NOMO-1 (cell line): ENCODE measurements at regions not wholly inside any gene's neighbourhood (a gene's known extent, or its start where the extent isn't known, plus 50 kb on each side); places are given as distances from the start of the nearest gene placed in this dataset.

Source experiments
- DNase-seq, 2 experiments: peaks; one replicate each; lab custom pipeline; 2025; ENCODE audit not compliant: unreplicated experiment in 2 of 2; lab: John Stamatoyannopoulos, UW

DNA sequence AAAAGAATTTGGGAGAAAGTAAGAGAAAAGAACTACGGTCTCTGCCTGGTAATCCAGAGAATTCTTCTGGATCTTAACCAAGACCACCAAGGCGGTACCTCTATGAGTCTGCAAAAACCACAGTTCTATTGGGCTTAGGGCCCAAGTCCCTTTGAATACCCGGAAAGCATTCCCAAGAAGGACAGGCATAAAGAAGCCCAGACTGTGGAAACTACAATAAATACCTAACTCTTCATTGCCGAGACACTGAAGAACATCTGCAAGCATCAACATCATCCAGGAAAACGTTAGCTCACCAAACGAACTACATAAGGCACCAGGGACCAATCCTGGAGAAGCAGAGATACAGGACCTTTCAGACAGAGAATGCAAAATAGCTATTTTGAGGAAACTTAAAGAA lies 162.3 kb upstream of the TMC3 start:
- DNase-seq: no peak

DNA sequence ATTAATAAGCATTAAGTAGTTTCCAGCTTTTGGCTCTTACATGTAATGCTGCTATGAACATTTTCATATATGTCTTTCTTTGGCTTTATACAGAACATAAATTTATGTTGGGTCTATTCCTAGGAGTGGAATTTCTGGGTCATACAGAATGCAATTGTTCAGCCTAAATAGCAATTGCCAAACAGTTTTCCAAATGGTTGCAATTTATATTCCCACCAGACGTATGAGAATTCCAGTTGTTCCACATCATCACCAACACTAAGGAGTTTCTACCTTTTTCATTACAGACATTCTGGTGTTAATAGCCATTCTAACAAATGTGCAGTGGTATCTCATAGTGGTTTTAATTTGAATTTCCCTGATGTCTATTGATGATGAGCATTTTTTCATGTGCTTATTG lies 160.1 kb upstream of the TMC3 start:
- DNase-seq: no peak

- DNase-seq: no peak
Measured at GRCh38 chr15:81532001-81532400, 158.0 kb upstream of the TMC3 start.

- no peak for DNase-seq
Measured at GRCh38 chr15:81531109-81531592, 157.1 kb upstream of the TMC3 start.

GRCh38 chr15:81530271-81530691 lies 156.3 kb upstream of the TMC3 start:
- DNase-seq: no peak

GRCh38 chr15:81529481-81529880 lies 155.5 kb upstream of the TMC3 start:
- DNase-seq: no peak

DNA sequence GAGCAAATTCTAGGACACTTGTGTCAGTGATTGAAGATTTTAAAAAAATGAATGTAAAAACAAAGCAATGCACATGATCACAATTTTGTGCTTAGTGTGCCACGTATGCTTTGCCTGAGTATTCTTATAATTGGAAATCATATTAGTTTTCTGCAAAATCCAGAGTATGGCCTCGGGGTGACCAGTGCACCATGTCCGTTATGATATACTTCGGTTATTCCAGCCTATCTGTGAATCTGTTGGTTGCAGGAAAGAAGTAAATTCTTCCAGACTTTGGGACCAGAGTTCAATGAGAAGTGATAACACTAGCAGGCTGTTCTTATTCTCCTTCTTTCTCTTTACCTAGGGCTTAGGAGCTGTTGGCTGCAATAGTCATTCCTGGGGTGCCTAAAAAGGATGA lies 152.0 kb upstream of the TMC3 start:
- no peak for DNase-seq

- no peak for DNase-seq
Measured at GRCh38 chr15:81524496-81524895, 150.5 kb upstream of the TMC3 start.

DNA sequence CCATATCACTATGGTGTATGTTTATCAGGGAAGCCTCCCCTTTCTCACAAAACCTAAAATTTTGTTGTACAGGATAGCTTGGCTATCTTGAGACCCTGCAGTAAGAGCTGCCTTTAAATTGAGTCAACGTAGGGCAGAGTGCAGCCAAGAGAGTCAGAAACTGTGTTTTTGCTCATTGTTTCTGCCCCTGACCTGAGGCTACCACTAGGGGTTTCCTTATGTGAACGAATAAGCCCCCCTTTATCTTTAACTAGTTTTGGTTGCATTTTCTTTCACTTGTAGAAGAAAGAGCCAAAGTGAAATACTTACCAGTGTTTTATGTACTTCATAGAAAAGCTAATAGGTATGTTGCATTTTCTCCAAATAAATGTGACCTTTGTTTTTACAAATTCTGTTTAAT lies 149.9 kb upstream of the TMC3 start:
- no peak for DNase-seq

DNA sequence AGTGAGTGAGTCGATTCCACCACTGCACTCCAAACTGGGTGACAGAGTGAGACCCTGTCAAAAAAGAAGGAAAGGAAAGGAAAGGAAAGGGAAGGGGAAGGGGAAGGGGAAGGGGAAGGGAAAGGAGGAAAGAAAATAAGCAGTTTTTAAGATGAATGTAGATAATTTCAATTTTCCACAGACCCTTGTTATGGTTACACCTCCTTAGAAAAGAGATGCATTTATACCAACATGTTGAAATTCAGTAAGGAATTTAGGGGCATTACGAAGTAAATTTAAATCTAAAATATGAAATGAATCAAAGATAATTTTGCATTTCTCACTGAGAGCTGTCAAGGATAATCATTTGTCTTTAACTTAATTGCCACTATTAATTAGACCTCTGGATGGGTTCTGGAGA lies 146.5 kb upstream of the TMC3 start:
- DNase-seq: no peak

DNA sequence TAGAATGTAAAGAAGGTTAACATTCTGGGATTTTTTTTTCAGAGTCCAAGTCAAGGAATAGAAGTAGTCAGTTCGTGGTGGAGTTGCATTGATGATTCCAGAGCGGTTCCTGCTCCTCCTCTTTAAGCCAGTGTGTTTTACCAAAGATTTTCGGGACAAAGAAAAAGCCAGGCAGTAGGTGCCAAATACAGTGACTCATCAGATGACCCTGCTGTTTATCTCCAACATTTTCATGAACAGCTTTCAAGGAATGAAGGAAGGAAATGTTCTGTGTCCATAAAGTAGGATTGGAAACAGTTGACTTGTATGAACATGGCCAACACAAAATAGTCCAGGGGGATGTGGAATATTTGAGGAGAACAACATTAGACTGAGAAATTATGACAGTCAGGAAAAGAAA lies 142.4 kb upstream of the TMC3 start:
- DNase-seq: no peak

DNA sequence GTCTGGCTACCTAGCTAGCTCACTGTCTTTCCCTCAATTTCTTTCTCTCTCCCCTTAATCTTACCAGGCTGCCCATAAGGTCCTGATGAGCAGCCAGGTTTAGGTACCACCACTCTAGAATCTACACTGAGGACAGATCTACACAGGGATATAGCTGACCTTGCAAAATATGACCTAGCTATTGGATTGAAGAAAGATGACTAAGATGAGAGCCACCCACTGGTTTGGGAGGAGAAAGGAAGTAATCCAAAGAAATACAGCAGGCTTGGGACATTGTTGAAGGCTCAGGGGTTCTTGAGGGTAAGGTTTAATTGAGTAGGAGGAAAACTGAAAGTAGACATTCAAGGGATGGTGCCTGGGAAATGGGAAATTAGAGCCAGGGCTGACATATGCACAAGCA lies 142.0 kb upstream of the TMC3 start:
- DNase-seq: no peak

DNA sequence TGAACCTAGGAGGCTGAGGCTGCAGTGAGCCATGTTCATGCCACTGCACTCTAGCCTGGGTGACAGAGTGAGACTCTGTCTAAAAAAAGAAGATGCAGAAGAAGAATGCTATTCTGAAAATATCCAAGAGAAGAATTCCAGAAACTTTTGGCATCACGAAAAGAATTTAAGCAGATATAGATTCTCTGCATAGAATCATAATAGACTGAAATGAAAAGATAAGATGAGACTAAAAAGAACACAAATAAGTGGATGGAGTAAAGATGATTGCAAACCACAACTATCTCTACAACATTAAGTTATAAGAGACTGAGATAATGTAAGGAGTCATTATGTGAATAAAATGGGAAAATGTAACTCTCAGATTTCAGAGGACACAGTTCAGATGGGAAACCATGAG lies 140.7 kb upstream of the TMC3 start:
- no peak for DNase-seq

DNA sequence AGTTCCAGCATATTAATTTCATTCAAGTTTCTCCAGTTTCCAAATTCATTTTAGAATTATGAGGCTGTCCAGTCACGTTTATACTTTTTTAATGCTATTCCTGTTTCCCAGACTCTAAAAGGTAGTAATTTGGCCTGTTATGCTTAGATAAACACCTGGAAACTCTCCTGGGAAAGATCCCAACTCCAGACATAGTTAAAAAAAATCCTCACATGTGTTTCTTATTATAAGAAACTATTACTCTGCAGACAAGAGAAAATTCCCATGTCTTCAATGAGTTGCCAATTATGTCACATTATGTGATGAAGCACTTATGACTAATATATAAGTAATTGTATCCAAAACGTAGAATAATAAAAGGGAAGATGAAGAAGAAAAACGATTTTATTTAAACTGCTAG lies 137.1 kb upstream of the TMC3 start:
- DNase-seq: no peak

GRCh38 chr15:81507831-81508230 lies 133.8 kb upstream of the TMC3 start:
- DNase-seq: no peak

- no peak for DNase-seq
Measured at GRCh38 chr15:81506936-81507335, 132.9 kb upstream of the TMC3 start.

DNA sequence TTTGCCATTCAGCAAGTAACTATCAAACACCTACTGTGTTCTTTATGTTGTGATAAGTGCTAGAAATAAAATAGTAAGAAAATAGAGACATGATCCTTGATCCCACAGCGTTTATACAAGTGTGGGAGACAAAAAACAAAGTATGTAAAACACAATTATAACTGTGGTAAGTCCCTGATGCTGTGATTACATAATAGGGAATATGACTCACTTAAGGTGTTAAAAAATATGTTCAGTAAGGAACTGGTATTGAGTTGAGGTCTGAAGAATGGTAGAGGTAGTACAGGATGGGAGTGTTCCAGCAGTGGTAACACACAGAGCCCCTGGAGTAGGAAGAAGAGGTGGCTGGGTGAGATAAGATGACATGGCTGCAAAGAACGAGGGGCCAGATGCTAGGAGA lies 132.1 kb upstream of the TMC3 start:
- no peak for DNase-seq

- no peak for DNase-seq
Measured at GRCh38 chr15:81504170-81504905, 130.3 kb upstream of the TMC3 start.

DNA sequence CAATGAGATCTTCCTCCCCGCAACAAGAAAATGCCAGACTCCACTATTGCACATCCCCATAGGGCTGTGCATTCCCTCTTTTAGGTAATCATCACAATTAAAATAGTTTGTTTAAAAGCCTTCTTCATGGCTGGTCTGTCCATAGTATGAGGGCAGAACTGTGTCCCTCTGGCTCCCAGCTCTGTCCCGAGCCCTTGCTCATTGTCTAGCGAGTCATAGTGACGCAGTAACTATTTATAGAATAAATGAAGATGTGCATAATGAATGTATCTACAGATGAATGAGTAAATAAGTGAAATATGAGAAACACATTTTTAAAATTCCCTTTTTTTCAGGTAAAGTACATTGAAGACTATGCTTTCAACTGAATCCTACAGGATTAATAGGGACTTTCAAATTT lies 128.4 kb upstream of the TMC3 start:
- no peak for DNase-seq

GRCh38 chr15:81500081-81500480 lies 126.1 kb upstream of the TMC3 start:
- DNase-seq: no peak

DNA sequence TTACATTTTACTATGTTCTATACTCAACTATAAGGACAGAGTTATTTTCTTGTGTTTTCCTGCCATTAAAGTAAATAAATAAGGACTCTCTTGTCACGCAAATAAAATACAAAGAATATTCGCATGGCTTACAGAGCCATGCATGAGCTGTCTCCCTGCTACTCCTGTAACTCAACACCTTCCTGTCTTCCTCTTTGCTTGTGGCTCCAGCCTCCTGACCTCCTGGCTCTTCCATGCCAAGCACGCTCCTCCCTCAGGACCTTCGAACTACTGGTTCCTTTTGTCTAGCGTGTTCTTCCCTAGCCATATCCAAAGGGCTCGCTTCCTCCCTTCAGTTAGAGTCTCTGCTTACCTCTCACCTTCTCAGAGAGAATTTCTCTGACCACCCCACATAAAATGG lies 124.3 kb upstream of the TMC3 start:
- no peak for DNase-seq

DNA sequence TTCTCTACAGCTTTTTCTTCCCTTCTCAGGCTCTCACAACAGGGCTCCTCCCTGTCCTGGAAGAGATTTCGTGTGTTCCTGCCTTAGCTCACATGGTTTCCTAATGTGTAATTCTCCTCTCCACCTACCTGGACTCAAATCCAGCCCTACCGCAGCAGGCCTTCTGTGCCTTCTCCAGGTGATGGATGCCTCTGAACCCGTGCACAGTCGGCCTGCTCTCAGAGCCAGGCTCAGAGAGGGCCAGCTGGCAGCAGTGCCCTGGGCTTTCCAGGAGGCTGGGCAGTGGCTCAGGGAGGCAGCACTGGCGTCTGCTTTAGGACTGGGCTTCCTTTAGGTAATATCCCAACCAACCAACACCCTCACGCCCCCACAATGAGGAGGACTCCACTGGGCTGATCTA lies 123.2 kb upstream of the TMC3 start:
- no peak for DNase-seq
